ENCODE measurements at regions not wholly inside any gene's neighbourhood (a gene's known extent, or its start where the extent isn't known, plus 50 kb on each side); places are given as distances from the start of the nearest gene placed in this dataset.
A peak's percentile ranks its signal among the peaks of the same experiment; 100 is the strongest.

DNA sequence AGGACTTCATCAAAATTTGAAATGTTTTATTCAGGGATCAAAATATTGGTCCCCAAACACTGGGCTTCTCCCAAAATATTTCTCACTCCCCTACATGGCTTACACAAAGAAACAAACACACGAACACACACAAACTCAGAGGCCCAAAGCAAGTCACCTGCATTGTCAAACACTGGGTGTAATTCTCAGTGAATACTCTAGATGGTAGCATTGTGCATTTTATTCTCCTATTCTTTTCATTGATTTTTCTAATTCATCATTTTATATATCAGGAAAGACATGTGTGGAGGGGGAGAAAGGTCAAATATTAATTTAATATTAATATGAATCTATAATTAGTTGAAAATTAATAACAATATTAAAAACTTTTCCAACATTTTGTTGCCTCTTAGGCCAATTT is 72.3 kb upstream of the TNMD start:
- DNase-seq (ENCODE audit: extremely low read depth, low read depth): peak; percentile 1
- TF ChIP-seq, protein P1, sequence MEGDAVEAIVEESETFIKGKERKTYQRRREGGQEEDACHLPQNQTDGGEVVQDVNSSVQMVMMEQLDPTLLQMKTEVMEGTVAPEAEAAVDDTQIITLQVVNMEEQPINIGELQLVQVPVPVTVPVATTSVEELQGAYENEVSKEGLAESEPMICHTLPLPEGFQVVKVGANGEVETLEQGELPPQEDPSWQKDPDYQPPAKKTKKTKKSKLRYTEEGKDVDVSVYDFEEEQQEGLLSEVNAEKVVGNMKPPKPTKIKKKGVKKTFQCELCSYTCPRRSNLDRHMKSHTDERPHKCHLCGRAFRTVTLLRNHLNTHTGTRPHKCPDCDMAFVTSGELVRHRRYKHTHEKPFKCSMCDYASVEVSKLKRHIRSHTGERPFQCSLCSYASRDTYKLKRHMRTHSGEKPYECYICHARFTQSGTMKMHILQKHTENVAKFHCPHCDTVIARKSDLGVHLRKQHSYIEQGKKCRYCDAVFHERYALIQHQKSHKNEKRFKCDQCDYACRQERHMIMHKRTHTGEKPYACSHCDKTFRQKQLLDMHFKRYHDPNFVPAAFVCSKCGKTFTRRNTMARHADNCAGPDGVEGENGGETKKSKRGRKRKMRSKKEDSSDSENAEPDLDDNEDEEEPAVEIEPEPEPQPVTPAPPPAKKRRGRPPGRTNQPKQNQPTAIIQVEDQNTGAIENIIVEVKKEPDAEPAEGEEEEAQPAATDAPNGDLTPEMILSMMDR (IDR thresholded peaks at IDR 0.05; ENCODE audit: low read depth, low read length, missing control alignments): peak; percentile 33
- H3K4me3 ChIP-seq (replicated peaks; ENCODE audit: low read depth, low read length): no peak overlapping the region

DNA sequence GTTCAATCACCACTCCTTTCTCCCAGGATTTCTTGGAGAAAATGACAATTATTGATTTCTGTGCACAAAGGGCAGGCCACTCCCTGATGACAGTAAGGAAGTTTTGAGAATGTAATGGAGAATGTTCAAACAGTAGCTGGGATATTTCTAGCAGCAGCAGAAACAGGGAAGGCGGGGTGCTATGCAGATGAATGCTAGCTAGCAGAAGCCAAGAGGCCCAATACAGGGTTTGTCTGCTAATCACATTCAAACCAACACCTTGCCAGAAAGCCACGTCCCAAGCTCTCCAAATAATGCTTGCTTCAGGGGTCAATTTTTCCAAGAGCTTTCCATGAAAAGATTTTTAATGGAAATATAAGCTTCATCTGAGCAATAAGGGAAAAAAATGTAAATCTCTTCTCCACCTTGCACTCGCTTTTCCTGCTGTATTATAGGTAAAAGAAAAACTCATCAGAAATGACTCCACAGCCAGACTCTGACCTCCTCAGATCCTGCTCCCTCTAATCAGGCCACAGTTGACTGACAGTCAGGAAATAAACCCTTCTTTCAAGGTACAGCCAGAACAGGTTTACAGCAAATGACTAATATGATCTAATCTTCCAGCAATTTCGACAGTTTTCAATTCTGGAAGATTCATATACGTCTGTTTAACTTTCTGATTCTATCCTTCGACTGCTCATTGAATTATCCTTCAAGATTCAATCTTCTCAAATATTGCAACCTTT is 84.7 kb upstream of the PCDH19 start:
- TF ChIP-seq, protein P1 (IDR thresholded peaks at IDR 0.05; ENCODE audit: low read depth, low read length, missing control alignments): no peak
- DNase-seq (ENCODE audit: extremely low read depth, low read depth): no peak
- no peak overlapping the region for H3K4me3 ChIP-seq (replicated peaks; ENCODE audit: low read depth, low read length)

DNA sequence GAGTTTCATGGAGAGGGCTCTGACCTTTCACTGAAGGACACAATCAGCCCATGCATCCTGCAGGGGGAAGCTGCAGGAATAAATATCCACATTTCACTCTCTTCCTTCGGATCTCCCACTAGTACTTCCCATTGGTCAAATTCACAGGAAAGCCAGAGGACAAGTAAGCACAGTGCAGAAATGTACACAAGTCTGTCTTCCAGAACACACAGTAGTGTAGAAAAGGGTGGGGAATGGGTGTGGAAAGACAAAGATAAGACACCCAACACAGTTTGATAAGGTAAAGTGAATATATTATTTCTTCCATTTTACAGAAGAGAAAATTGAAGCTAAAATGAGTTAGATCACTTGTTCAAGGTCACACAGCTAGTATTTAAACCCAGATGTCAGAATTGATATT is 81.1 kb upstream of the PCDH19 start:
- no peak overlapping the region for H3K4me3 ChIP-seq (replicated peaks; ENCODE audit: low read depth, low read length)
- TF ChIP-seq, protein P1 (IDR thresholded peaks at IDR 0.05; ENCODE audit: low read depth, low read length, missing control alignments): no peak
- DNase-seq (ENCODE audit: extremely low read depth, low read depth): no peak

DNA sequence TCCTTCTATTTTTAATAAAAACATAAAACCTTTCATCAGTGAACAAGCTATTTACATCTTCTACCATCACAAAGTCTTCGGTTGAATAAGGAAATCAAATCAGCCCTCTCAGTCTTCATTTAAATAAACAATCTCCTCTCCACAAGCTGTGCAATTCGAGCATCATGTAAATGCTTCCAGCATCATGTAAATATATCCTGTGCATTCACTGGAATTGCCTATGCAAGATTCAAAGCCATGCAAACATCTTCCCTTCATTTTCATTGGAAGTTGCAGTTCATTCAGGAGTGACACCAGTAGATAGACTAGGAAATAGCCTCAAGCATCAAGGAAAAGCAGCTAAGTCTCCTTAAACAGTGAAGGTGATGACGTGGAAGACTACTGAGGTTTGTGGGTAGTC is 77.7 kb upstream of the PCDH19 start:
- TF ChIP-seq, protein P1 (IDR thresholded peaks at IDR 0.05; ENCODE audit: low read depth, low read length, missing control alignments): no peak
- no peak for DNase-seq (ENCODE audit: extremely low read depth, low read depth)
- no peak overlapping the region for H3K4me3 ChIP-seq (replicated peaks; ENCODE audit: low read depth, low read length)

DNA sequence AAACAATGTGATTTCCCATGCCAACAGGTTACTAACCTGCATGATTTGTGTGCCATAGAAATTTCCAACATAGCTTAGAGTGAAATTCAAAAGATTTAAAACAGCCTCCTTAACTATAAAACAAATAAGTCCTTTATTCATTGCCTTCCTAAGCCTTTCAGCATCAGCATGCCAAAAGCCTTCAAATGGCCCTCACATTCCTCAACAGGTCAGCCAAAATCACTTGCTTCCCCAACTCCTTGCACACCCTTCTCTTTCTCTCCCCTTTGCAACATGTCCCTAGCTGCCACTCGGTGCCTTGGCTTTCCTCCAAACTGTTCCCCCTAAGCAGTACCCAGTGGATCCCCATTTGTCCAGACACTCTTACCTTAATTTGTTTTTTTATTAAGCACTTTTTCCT is 74.9 kb upstream of the PCDH19 start:
- DNase-seq (ENCODE audit: extremely low read depth, low read depth): no peak
- TF ChIP-seq, protein P1 (IDR thresholded peaks at IDR 0.05; ENCODE audit: low read depth, low read length, missing control alignments): no peak
- no peak overlapping the region for H3K4me3 ChIP-seq (replicated peaks; ENCODE audit: low read depth, low read length)

DNA sequence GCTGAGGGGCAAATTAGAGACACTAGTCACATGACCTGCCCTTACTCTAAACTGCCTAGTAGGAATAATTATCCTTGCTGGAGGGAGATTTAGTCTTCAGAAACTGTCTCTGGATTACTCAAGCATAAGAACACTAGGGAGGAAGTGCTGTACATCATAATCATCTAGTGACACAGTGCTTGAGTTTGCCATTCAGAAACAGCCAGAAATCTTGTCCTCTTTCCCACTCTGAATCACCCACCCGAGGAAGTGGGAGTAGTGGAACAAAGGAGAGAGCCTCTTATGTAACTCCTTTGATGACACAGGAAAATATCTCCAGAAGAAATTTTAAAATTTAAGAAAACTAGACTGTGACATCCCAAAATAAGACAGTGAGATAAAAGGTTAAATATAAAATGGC is 69.3 kb upstream of the PCDH19 start:
- no peak overlapping the region for H3K4me3 ChIP-seq (replicated peaks; ENCODE audit: low read depth, low read length)
- DNase-seq (ENCODE audit: extremely low read depth, low read depth): no peak
- TF ChIP-seq, protein P1 (IDR thresholded peaks at IDR 0.05; ENCODE audit: low read depth, low read length, missing control alignments): no peak
